HPDE6-E6E7 (cell line): ENCODE measurements at regions not wholly inside any gene's neighbourhood (a gene's known extent, or its start where the extent isn't known, plus 50 kb on each side); places are given as distances from the start of the nearest gene placed in this dataset.
"Not testable (repeated sequence)": the region's sequence is repeated elsewhere in the genome, so short reads cannot be mapped to it uniquely, and the experiment has no call there.

Experiments
- DNase-seq: peaks from one replicate; pipeline ENCODE4 v3.0.0; 2011; ENCODE audit warnings: missing footprints; ENCODE audit errors: extremely low spot score

DNA sequence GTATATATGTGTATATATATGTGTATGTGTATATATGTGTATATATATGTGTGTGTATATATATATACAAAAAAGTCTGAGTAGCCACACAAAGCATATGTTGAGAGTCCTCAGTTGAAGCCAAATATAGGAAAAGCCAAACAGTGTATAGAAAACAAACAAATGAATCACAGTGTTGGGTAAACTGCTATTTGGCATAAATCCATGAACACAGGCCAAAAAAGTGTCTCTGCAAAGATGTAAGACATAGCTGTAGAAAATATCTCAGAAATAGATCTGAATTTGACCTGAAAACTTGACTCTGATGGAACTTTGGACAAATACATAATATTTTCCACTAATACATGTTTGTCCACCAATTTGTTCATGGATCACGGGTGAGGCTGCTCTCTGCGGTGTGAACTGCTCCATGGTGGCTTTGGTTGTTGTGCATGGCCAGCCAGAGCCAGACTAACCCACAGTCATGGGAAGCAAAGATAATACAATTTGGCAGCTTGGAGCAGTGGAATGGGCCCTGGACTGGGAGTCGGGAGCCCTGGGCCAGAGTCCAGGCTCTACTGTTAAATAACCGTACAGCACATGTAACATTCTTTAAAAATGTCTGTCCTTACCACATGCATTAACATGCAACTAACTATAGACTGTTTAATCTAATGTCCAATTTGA is 76.9 kb upstream of the EED start:
- DNase-seq: no peak

DNA sequence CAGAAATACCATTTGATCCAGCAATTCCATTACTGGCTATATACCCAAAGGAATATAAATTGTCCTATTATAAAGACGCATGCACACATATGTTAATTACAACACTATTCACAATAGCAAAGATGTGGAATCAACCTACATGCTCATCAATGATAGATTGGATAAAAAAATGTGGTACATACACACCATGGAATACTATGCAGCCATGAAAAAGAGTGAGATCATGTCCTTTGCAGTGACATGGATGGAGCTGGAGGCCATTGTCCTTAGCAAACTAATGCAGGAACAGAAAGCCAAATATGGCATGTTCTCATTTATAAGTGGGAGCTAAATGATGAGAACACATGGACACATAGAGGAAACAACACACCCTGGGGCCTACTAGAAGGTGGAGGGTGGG is 78.3 kb upstream of the EED start:
- not testable (repeated sequence) for DNase-seq

DNA sequence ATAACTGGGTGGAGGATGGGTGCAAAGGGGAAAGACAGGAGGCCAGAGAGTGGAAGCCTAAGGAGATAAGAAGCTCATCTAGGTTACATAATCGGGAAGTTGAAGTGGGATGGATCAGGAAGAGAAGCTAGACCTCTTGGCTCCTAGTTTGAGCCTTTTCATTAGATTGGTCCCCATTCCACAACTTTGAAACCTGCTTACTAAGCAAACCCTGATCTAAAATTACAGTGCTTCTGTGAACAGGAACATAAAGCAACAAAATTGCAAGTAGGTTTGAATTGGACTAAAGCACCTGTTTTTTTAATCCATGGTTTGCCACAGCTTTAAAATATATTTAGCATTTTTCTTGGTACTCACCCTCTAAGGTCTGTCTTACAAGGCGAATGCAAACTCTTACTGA is 80.4 kb upstream of the EED start:
- no peak for DNase-seq

DNA sequence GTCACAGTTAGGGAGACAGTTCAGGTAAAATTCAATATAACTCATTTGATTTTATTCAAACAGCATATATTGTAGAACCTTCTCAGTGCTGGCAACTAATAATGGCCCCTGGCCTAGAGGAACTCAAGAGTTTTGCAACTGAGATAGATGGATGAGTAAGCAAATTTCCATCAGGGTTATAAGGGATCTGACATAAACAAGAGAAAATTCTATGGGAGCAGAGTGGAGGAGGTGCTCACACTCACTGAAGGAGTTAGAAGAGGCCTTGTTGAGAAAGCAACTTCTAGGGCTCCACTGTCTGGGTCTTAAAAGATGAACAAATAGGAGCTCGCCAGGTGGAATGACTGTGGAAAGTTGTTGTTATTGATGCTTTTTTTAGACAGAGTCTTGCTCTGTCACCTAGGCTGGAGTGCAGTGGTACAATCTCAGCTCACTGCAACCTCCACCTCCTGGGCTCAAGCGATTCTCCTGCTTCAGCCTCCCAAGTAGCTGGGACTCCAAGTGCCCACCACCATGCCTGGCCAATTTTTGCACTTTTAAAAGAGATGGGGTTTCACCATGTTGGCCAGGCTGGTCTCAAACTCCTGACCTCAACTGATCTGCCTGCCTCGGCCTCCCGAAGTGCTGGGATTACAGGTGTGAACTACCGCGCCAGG is 81.2 kb upstream of the EED start:
- not testable (repeated sequence) for DNase-seq

DNA sequence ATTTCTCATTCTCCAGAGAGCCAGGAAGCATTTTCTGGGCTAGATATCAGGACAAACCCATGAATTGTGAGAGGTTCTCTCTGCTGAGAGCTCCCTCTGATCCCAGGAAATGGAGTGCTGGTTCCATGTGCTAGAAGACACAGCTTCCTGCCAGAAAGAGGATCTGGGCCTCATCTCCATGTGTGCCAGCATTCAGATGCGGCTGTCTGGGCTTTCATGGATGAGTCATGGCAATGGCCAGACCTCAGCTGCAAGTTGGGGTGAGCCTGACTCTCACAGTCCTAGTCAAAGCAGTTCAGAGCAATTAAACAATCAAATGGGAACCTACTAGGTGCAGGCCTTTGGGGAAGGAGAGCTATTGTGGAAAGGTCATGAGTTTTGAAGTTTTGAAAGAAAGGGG is 82.3 kb upstream of the EED start:
- DNase-seq: peak; percentile 36

DNA sequence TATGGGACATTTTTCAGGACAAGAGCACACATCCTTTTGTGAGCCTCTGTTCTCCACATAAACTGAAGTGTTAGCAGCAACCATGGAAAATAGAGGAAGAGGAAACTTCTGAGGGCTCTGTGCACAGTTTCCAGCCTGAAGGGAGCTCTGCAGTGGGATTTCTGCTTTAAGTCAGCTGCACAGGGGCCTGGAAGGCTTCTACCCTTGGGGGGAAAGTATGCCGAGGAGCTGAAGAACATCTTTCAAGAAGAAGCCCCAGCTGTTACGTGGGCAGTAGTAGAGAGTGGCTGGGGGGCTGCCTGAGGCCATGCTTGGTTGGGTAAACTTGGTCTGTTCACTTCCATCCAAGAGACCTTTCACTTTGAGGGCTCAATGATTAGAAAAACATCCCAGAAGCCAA is 82.7 kb upstream of the EED start:
- DNase-seq: no peak

DNA sequence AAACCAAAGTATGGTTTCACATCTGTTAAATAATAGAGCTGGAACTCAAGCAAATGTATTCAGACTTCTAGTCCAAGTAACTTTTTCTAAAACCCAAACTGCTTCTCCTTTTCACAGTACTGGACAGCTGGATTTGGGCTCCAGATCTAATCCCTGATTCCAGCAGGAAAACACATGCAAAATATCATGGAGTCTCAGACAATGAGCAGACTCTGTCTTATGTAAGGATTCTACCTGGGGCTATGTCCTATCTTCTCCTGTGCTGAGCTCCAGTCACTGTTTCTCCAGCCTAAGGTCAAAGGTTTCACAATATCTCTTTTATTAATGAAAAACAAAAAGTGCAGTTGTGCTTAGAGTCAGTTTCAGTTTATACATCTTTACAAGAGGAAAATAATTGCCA is 83.2 kb upstream of the EED start:
- DNase-seq: no peak

DNA sequence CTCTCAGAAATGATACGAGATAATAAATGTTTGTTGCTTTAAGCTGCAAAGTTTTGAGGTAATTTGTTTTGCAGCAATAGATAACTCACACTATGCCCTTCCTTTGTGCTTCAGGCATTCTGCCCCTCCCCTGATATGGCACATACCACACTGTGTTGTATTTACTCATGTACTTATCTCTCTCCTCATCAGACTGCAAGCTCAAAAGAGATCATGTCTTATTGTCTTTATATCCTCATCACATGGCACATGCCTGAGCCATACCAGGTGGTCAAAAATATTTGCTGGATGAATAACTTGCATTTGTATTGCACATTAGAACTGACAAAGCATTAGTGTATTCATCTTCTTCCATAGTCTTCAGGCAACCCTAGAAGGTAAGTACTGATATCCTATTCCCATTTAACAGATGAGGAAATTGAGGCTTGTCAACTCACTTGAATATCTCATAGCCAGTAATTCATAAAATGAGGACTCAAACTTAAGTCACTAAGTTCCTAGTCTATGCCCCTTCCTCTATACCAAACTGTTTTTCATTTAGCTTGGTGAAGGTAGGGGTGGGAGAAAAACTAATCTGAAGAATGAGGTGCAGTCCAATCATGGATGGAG is 83.9 kb upstream of the EED start:
- DNase-seq: peak; percentile 41

DNA sequence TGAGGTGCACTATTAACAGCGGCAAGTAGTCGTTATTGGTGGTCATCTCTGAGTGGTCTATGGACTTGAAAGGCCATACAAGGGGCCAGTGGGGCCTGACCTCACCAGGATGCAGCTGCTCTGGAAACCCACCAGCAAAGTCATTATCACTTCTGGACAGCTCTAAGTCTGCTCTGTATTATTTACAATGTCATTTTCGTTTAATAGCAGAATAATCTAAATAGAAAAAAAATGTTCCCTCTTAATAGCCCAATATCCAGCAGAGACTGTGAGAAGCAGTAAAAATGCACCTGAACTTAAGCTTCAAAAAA is 85.0 kb upstream of the EED start:
- no peak for DNase-seq

DNA sequence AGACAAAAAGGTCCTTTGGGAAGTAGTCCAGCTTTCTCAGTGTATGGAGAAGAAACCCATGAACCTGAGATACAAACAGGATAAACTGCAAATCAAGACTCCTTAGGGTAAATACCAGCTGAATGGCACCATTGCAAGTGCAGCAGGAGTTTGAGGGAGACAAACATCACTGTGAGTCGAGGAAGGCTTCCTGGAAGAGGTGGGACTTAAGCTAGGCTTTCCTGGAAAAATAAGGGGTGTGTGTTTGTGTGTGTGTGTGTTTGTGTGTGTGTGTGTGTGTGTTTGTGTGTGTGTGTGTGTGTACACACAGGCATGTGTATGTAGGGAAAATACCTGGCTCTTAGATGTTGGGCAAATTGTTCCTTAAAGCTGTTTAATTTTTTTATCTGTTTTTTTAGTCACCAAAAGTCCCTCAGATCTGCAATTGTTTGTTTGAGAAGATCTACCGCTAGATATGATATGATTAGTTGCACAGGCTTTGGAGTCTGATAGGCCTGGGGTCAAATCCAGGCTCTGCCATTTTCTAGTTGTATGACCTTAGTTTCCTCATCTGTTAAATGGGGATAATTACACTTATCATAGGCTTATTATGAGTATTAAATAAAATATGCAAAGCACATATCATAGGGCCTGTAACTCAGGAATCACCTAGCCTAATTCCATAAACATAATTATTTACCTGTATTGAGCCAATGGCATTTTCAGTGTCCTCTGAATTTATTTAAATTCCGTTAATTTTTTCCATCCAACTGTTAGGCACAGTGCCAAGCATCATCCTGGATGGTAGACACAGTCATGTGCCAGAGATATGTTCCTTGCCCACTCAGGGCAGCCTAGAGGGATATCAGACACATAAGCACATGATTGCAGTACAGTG is 85.6 kb upstream of the EED start:
- no peak for DNase-seq

DNA sequence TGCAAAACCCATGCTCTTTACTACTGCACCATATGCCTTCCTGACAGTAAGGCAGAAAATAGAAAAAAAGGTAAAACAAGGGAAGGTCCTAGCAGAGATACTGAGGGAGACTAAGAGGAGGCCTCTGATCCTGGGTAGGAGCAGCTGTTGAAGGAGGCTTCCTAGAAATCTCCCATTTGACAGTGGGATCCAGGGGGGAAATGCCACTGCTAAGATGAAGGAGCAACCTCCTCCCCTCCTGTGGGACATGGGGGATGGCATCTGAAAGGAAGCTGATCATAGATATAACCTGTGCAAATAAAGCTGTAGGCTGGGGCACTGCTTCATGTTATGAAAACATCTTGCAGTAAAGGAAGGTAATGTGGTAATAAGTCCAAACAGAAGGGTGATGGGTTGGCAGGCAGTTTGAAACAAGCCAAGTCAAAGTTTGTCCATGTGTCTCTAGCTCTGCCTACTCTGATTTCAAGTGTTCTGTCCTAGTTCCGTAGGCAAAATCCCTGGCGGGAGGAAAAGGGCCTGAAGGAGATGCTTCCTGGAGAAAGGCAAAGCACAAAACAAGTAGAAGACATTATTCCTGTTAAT is 86.7 kb upstream of the EED start:
- no peak for DNase-seq

DNA sequence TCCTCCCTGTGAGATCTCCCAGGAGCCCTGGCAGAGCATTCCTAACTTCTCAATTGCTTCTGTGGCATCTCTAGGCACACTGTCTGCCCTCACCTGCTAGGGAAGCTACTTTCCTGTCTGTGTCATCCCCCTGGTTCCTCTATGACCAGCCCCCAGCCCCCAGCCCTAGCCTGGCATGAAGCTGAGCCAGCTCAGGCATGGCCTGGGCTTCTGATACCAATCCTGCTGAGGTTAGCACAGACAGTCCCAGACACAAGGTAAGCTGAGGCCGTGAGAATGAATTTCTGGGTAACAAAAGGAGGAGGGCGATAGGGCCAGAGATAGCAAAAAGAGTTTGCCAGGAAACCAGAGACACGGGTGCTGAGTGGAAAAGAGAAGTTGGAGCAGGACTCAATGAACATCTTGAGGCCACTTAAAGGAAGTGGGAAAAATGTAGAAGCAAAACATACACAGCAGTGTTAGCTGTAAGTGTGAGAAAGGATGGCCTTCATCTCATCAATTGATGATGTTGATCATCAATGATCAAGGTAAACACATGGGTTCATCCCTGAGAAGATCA is 87.6 kb upstream of the PICALM start:
- DNase-seq: no peak

DNA sequence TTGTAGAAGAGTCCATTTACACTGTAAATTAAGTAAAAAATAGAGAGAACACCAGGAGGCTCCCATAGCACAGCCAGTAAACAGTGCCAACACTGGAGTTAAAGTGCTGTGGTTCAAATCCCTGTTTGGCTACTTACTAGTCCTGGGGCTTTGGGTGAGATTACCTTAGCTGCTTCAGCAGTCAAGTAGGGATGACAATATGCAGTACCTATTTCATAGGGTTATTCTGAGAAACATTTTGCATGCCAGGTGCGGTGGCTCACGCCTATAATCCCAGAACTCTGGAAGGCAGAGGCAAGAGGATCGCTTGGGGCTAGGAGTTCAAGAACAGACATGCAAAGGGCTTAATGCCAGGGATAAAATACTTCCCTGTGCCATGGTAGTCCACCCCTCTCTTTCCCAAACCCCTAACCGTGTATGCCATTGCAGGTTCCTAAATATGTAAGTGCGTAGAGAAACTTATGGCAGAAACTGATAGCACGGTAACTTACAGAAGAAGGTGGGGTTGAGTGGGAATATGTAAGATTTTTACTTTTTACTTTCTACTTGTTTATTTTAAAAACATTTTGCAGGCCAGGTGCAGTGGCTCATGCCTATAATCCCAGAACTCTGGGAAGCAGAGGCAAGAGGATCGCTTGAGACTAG is 86.4 kb upstream of the PICALM start:
- DNase-seq: peak; percentile 51

DNA sequence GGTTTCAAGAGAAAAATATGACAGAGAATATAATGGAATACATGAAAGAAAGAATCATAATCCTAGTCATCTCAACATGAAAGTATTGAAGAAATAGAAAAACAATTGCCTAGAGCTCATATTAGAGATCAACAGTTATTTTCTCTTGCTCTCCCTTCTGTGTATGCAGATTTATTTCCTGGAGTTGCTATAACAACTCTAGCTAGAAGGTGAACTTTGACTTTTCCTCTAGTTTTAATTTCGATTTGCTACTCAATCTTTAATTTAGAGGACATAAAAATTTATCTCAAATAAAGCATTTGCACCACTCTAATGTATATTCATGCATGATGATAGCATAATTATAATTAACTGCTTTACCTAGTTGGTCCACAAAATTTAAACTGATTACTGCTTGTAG is 84.6 kb upstream of the PICALM start:
- no peak for DNase-seq

DNA sequence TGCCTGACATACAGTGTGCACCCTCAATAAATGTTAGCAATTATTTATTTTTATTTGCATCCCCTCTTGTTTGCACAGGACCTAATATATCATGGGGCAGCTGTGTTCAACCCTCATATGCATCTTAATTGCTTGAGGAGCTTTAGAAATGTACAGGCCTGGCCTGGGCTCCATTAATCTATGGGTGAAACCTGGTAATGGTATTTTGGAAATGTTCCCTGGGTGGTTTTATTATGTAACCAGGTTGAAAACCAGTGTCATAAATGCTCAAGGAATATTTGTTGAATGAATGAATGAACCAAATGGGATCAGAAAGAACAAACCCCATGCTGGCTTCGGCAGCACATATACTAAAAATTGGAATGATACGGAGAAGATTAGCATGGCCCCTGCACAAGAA is 84.0 kb upstream of the PICALM start:
- no peak for DNase-seq

DNA sequence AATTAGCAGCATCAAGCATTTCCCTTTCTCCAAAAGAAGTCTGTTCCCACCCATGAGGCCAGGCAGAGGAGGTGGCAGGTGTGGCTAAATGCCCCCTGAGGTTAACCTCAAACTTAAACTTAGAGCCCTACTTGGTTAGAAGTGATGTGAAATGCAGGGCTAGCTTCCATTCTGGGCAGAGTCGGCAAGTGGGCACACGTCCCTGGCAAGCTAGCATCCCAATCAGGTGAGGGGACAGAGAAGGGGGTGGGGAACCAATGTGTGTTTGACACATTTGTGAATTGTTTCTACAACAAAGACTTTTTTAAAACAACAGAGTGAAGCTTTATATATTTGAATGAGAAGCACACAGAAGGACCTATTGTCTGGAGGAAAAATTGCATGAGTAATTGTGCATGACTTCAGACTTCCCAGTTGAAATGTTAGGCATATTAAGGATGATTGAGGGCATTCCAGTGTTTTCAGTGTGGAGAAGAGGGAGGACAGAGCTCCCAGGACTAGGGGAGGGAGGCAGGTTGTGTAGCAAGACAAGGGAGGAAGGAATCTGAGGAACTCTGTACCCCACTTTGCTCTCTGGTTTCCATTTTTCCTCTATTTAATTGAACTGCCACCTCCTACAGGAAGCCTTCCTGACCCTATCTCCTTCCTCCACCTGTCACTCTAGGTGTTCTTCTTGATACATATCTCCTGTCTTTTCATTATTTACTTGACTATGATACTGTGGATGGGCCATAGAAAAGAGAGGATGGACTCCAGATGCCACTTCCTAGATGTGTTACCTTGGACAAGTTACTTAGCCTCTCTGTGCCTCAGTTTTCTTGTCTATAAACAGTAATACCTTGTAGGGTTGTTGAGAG is 83.3 kb upstream of the PICALM start:
- DNase-seq: no peak

DNA sequence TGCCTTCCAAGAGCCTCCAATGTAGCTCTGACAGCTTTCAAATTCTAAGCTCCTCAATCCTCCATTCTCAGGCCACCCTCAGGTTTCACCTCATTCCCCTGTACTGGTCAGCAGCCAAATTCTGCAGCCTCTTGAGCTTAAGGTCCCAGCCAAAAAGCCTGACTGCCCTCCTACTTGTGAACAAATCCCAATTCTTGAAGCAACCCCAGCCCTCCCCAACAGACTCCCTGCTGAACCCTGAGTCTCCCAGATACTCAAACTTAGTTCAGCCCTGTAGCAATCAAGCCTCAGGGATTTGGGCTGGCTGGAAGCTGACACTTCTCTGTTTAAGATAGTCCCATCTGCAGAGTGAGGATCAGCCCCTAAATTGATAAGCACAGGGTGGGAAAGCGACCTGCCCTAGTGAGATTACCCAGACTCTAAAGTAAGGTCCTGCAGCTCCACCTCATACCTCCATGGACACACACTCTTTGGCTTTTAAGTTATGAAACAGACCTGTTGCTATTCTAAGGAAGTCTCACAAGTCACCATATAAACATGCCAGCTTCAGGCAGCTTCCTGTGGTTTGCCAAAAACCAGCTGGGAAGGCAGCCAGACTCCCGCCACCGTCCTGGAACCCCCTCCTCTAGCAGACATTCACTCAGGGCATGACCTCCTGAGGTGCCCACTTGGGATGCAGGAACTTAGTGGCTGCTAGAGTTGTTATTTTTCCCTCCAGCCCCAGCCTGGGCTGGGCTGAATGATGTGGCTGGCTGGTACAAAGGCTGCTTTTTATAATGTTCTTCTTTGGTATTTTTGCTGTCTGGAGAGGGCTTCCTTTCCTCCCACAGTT is 82.5 kb upstream of the PICALM start:
- DNase-seq: no peak

DNA sequence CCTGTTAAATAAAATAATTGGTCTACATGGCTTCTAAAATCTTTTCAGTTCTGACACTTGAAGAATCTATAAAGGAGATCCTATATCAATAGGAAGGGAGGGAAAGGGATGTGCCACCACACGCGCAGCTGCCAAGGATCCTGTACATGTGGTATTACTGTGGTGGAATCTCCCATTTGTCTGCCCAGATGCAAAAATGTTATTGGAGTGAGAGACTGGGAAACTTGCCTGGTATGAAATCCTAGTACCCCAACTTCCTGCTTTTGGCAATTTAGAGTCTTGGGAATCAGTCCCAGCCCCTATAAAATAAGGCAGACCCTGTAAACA is 81.9 kb upstream of the PICALM start:
- DNase-seq: no peak

DNA sequence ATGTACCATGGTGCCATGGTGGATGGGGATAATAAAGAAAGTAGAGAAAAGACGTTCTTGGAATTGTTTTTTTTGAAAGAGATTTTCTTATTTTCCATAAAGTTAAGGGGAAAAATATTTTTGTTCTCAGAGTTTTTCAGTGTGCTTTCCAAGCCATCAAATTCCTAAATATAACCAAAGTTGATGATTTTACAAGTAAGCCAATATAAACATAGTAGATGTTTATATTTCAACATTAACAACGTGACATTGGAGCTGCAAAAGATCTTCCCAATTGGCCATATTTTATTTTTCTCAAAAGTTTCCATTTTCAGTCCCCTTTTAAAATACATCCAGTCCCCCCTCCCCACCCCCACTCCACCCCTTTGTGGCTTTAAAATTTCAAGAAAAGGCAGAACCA is 80.9 kb upstream of the PICALM start:
- no peak for DNase-seq

DNA sequence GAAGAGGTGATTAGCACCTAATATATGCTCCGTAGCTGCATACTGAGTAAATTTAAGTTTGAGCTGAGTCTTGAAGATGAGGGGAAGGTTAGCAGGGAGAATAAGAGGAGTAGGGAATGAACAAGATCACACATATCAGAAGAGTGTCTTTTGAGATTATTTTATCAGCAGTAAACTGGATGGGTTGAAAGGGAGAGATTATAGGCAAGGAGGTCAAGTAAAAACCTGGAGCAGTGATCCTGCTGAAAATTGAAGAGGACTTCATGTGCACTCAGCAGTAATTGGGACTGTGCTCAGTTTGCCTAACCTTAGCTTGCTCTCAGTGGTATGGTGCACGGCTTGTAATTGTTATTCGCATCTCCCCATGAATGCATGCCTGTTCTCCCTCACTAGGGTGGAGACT is 79.5 kb upstream of the PICALM start:
- DNase-seq: no peak
